ENCODE measurements at regions not wholly inside any gene's neighbourhood (a gene's known extent, or its start where the extent isn't known, plus 50 kb on each side); places are given as distances from the start of the nearest gene placed in this dataset.

GRCh38 chr18:22355598-22355997 lies 62.1 kb downstream of the CTAGE1 start:
- DNase-seq = no peak

GRCh38 chr18:22355069-22355468 lies 62.6 kb downstream of the CTAGE1 start:
- no peak for DNase-seq

- DNase-seq = no peak
Measured at GRCh38 chr18:22349966-22350365, 67.7 kb downstream of the CTAGE1 start.

DNA sequence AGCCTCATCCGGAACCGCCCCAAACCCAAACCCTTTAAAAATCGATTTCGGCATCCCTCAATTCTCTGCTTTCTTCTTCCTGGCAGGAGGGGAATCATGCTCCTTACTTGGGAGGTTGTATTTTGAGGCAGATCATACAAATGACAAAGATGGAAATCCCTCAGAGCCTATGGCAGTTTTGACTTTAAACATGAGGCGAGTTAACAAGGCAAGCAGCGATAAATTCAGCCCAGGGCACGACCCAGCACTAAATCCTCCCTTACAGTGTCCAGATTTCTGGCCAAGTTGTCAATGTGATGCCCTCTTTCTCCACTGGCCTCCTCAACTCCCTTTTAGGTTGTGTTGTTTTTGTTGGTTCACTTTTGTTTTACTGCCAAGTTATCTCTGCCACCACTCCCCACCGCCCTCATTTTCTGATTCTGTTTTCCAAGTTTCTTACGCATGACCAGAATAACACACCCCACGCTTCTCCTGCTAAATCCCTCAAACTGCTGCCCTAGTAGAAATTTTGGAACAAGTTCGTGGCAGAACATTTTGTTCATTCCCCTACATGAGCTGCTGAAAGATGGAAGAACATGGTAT lies 68.3 kb downstream of the CTAGE1 start:
- DNase-seq = no peak

GRCh38 chr18:22348521-22349316 lies 69.0 kb downstream of the CTAGE1 start:
- no peak for DNase-seq

- no peak for DNase-seq
Measured at GRCh38 chr18:22347606-22348511, 69.9 kb downstream of the CTAGE1 start.

DNA sequence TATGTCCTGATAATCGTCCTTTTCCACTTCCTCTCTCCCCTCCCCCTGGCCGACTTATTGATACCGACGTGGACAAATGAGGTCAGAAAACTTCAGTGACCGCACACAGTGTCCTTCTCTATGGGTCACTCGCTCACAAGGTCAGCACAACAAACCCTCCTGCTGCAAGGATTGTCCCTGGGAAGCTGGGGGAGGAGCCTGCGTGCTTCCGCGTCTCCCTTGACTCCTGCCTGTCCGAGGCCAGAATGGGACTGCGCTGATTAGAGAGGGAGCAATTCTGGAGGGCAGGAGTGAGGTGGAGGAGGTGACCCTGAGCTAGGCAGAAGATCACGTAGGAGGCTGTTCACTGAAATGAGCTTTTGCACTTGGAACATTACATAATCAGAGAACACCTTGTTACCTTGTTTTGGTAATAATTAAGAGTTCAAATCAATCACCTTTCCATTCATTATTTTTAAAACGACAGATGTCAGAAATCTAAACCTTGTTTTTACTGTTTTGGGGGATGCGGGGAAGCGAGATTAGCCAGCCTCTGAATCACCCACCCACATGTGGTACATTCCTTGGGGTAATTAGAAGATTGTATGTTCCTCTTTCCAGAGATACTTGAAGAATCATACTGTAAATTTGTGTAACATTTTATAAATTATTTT lies 70.6 kb downstream of the CTAGE1 start:
- DNase-seq = no peak

DNA sequence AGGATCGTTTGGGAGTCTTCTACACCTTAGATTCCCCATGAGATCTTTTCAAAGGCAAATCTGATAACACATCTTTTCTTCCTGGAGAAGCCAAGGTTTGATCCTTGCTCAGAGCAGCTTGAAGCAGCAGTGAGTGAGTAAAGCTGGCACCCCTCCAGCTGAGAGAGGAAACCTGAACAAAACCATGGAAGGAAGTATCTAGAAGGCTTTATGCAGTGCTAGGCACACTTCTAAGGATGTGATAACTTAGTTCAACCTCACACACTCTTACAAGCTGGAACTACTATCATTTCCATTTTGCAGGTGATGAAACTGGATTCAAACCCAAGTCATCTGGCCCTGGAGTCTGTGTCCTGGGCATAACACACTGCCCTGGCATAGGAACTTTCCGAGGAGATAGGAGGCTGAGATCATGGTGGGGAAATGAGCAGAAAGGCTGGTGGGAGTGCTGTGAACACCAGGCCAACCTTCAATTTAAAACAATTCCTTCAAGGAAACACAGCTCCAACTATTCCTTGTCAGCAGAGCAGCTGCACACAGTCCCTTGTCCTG lies 71.2 kb downstream of the CTAGE1 start:
- no peak for DNase-seq

DNA sequence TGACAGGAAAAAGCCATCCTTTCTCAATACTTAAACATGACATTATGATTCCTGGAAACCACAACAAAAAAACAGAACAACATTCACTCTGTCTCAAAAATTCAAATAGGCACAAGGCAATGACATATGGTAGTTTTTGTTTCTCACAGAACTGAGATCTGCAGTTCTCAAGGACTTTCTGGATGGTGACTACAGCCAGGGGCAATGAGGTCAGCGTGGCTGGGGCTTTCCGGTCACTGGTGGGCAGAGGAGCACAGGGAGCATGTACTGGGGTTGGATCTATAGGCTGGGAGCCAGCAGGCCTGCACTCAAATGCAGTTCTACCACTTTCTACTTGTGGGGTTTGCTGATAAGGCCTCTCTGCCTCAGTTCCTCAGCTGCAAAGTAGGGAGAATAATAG lies 72.0 kb downstream of the CTAGE1 start:
- no peak for DNase-seq

DNA sequence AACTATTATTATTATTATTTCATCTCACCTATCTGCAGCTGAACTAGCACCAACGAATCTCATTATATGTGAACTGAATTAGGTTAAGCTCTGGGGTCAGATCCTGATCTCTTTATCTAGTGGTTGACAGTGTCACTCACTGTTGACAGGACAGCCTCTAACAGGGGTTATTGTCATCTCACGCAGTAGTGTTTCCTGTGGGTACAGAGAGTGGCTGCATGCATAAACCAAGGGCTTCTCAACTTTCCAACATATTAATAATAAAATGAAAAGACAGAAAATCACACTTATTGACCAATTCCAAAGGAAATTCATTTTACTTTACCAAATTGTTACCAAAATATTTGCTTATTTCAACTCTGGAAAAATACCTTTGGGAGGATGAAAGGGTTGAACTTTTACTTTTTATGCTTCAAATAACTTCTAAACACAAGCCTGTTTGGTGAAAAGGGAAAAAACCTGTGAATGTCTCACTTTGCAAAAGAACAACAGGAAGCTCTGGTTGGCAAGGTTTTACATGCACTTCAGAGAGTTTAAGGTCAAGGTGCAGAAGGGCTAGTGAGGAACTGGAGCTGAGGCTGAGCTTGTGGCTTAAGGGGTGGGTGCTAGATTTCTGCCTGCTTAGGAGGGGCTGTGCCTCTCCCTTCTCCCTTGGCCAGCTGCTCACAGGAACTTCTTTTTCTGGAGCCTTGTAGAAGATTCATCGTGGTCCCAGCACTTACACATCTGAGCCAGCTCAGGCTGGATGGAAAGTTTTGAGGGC lies 72.6 kb downstream of the CTAGE1 start:
- no peak for DNase-seq

DNA sequence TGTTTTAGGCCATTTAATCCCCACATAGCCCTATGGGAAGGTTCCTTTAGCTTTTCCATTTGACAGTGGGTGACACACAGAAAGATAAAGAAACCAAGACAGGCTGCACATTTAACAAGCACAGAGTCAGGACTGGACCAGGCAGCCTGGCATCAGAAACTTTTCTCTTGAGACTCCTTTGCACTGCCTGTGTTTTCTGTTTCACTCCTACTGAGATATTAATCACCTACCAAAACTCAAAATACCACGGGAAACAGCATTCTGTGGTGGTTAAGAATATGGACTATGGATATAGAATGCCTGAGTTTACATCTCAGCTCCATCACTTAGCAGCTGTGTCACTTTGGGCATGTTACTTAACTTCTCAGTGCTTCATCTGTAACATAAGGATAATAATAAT lies 73.3 kb downstream of the CTAGE1 start:
- no peak for DNase-seq

DNA sequence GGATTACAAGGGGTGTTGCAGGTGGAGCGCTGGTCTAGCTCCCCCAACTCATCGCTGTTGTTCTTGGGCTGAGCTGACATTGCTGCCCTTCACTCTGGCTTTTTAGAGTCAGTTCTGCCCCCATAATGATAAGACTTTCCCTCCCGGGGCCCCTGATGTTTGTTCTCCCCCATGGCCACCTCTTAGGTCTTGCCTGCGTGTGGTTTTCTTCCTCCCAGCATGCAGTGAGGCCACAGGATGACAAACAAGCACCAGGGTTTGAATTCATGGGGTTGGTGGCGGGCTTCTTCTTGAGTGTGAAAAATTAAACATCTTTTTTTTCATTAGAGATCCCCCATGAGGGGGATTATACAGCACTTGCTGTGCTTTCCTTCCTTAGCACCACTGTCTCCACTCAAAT lies 74.1 kb downstream of the CTAGE1 start:
- DNase-seq = no peak

DNA sequence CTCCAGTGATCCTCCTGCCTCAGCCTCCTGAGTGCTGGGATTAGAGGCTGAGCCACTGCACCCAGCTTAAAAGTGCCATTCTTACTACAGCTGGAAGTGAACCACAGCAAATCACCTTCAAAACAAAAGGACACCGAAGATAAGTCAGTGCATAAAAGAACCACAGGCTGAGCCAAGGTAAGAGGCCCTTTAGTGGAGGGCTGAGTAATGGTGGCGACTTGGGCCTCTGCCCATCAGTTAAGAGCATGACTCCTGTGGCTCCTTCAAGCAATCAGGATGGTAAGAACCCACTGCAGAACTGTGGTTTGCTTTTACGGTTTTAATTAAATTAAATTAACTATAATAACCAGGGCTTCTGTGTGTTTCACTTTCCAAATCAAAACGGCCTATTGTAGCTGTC lies 75.1 kb downstream of the CTAGE1 start:
- DNase-seq = no peak

GRCh38 chr18:22340331-22340730 lies 77.4 kb downstream of the CTAGE1 start:
- DNase-seq = no peak

- DNase-seq = no peak
Measured at GRCh38 chr18:22339913-22340312, 77.8 kb downstream of the CTAGE1 start.

DNA sequence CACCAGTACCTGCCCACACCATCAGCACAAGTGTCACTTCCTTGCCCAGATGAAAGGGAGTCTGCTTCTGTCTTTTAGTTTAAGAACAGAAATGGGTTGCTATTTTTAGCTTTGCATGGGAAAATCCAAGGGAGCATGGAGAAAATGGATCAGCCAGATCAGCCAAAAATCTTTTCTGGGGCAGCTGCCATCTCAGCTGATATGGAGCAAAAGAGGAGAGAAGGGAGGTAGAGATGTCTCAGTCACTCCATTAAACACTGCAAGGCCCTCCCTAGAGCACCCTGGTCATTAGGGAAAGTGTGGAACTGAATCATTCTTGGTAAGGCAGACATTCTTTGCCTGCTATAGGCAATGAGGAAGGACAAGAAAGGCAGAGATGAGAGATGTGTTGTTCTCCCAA lies 79.9 kb downstream of the CTAGE1 start:
- no peak for DNase-seq

DNA sequence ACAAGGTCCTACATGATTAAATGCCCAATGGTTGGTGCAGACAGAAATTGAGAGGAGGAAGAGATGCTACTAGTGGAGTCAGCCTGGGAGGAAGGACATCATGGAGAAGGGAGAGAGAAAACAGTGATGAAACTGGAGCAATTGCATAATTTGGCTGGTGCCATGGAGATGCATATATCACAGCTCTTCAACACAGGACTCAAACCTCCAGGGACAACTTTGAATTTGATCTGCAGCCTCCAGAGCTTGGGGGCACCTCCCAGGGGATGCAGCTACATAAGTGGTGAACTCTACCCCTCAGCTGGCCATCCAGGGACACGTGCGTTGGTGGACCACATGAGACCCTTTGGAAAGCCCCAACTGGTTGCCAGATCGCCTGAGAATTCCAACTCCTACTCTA lies 80.4 kb downstream of the CTAGE1 start:
- no peak for DNase-seq

DNA sequence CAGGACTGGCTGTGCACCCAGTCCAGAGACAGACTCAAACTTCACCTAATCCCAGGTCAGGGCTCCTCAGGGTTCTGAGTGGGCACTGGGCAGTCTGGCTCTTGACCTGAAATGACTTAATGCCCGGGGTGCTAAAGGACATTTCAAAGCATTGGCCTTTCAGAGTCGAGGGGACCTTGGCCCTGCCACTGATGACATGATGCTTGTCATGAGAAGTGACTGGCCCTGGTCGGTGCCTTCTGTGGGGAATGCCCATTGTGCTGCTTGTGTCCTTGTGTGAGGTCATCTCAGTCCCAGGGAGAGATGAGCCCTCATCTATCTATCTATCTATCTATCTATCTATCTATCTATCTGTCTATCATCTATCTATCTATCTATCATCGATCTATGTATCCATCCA lies 81.3 kb downstream of the CTAGE1 start:
- no peak for DNase-seq

- DNase-seq = no peak
Measured at GRCh38 chr18:22335731-22336198, 82.0 kb downstream of the CTAGE1 start.

DNA sequence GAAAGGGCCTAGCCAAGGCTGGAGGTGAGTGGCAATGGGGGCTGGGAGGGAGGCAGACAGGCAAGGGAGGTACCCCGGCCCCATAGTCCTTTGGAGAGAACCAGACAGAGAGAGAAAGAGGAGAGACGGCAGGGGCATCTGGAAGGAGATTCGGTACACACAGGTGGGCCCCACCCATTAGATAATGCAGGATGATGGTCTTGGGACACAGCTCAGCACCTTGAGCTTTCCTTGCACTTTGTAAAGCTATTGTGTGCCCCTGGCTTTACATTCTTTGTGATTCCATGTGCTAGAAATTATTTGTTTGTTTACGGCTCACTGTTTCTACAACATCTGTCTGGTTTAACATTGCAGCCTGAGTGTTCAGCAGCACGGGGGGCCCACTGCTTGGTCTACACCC lies 83.1 kb downstream of the CTAGE1 start:
- DNase-seq = no peak

- DNase-seq = no peak
Measured at GRCh38 chr18:22332590-22332989, 85.1 kb downstream of the CTAGE1 start.

DNA sequence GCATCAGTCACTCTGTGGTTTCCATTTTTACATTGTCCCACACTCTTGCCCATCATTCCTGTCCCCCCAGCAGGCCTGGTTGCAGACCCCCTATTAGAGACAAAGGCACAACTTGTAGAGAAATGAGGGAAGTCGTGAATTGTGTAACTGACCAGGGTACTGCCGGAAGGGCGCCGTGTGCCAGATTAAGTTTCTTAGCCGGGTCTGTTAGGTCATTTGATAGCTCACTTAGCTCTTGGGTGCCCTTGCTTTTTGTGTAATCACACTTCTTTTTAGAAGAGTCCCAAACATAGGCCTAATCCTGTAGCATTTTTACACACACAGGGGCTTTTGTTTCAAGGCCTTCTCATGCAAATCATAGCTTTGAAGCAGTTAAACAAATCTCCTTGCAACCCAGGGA lies 87.2 kb downstream of the CTAGE1 start:
- no peak for DNase-seq

Measured in CD4-positive, alpha-beta T cell treated with Interferon gamma for 1 hour (primary cell).